Gastroesophageal sphincter (tissue), 3 donors: ENCODE measurements at regions not wholly inside any gene's neighbourhood (a gene's known extent, or its start where the extent isn't known, plus 50 kb on each side); places are given as distances from the start of the nearest gene placed in this dataset.

Source experiments
- CTCF ChIP-seq, 4 experiments: fragments of 200-600 bp in 2 of 4; fragments of 450-650 bp in 2 of 4; sonication (generic) in 1 of 4; IDR thresholded peaks; one replicate each; pipeline ENCODE4 v1.5.1; 2017 to 2019; ENCODE audit warnings: antibody characterized with exemption in 4 of 4, mild to moderate bottlenecking in 2 of 4, moderate library complexity in 2 of 4
- EP300 ChIP-seq: sonication (generic); formaldehyde crosslinking; IDR thresholded peaks from one replicate; pipeline ENCODE4 v1.6.1; 2017; ENCODE audit warnings: antibody characterized with exemption, mild to moderate bottlenecking
- POLR2A ChIP-seq, 2 donors: fragments of 450-650 bp; IDR thresholded peaks; one replicate each; pipeline ENCODE4 v1.6.1; 2017; ENCODE audit warnings: antibody characterized with exemption in 2 of 2, mild to moderate bottlenecking in 2 of 2, moderate library complexity in 1 of 2
- POLR2AphosphoS5 ChIP-seq: sonication (generic); formaldehyde crosslinking; IDR thresholded peaks from one replicate; pipeline ENCODE4 v1.6.1; 2017; ENCODE audit warnings: antibody characterized with exemption

DNA sequence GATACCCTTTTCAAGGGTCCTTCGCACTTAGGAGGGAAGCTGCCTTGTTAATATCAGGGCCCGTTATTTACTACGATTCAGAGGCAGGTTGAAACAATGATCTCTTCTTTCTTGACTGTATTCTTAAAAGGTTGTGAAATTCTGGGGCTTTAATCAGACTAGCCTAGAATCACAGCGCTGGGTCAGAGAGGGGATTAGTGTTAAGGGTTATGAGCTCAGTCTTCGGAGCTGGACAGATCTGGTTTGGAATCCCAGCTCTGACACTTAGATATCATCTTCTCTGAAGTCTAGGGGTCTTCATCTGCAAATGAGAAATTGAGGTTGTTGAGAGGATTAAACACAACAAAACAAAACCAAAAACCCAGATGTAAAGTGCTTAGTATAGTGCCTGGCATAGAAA, 77.4 kb downstream of the CD83 start:
- TF ChIP-seq CTCF (IDR thresholded peaks at IDR 0.05) = no peak
- no peak for TF ChIP-seq POLR2A (IDR thresholded peaks at IDR 0.05)
- TF ChIP-seq EP300 = no peak
- no peak for TF ChIP-seq POLR2AphosphoS5
